B cell (primary cell): ENCODE measurements at regions not wholly inside any gene's neighbourhood (a gene's known extent, or its start where the extent isn't known, plus 50 kb on each side); places are given as distances from the start of the nearest gene placed in this dataset.

ENCODE experiments used
- ATAC-seq: fragments of 200-7000 bp; cut with Tn5 transposase; one replicate; pipeline ENCODE4 v1.10.0; 2021; ENCODE audit warnings: low read depth, mild to moderate bottlenecking, moderate number of reproducible peaks, moderate library complexity
- CTCF ChIA-PET: fragments of 350-600 bp; sonication (Branson Sonifier 250); formaldehyde crosslinking; loops from one replicate; lab custom pipeline; 2021; ENCODE audit warnings: antibody characterized with exemption, inconsistent platforms; lab: Charles Lee
- POLR2A ChIA-PET: fragments of 350-600 bp; sonication (Branson Sonifier 250); formaldehyde crosslinking; loops from one replicate; lab custom pipeline; 2021; ENCODE audit warnings: antibody characterized with exemption; lab: Charles Lee
- DNase-seq: peaks from one replicate; pipeline ENCODE4 v3.0.0; 2013
- H2AFZ ChIP-seq: 2 replicates; pipeline ENCODE4 v1.6.1; 2012; ENCODE audit warnings: mild to moderate bottlenecking, low read depth, low read length; ENCODE audit not compliant: insufficient read depth, poor library complexity, severe bottlenecking
- H3K27ac ChIP-seq, 2 donors: 1 replicate in 1 of 2; 2 replicates in 1 of 2; pipeline ENCODE4 v1.5.1; 2012 to 2013; ENCODE audit warnings: low read length in 2 of 2, mild to moderate bottlenecking in 2 of 2, moderate library complexity in 1 of 2
- H3K27me3 ChIP-seq, 4 experiments: fragments of 200-600 bp in 1 of 4; sonication (generic) in 1 of 4; replicated peaks in 1 of 4; 1 replicate in 2 of 4; 2 replicates in 2 of 4; pipeline versions ENCODE4 v1.6.1 to v1.7.0; 2013 to 2016; ENCODE audit warnings: low read length in 3 of 4, mild to moderate bottlenecking in 2 of 4, mixed read lengths in 1 of 4, moderate library complexity in 1 of 4; ENCODE audit not compliant: insufficient read depth in 4 of 4, control insufficient read depth in 3 of 4; ENCODE audit errors: control extremely low read depth in 1 of 4
- H3K36me3 ChIP-seq, 2 experiments: replicated peaks in 1 of 2; 1 replicate in 1 of 2; 2 replicates in 1 of 2; pipeline versions ENCODE4 v1.6.1 to v1.7.1; 2013; ENCODE audit warnings: low read length in 1 of 2; ENCODE audit not compliant: insufficient read depth in 2 of 2, control insufficient read depth in 1 of 2; ENCODE audit errors: control extremely low read depth in 1 of 2, extremely low read depth in 1 of 2
- H3K4me1 ChIP-seq, 2 donors: fragments of 200-600 bp in 1 of 2; sonication (generic) in 1 of 2; 1 replicate in 1 of 2; 2 replicates in 1 of 2; pipeline versions ENCODE4 v1.5.1 to v1.6.1; 2013 to 2017; ENCODE audit warnings: low read length in 2 of 2; ENCODE audit not compliant: control insufficient read depth in 2 of 2, insufficient read depth in 2 of 2
- H3K4me2 ChIP-seq: replicated peaks from 2 replicates; pipeline ENCODE3; 2012; ENCODE audit warnings: mild to moderate bottlenecking, low read depth, low read length; ENCODE audit not compliant: poor library complexity, severe bottlenecking
- H3K4me3 ChIP-seq, 5 experiments: fragments of 200-600 bp in 1 of 5; sonication (generic) in 1 of 5; 1 replicate in 3 of 5; 2 replicates in 2 of 5; pipeline versions ENCODE4 v1.5.1 to v1.7.0; 2011 to 2016; ENCODE audit warnings: low read length in 4 of 5, mild to moderate bottlenecking in 4 of 5, low read depth in 2 of 5, control low read depth in 1 of 5, moderate library complexity in 1 of 5; ENCODE audit not compliant: insufficient read depth in 1 of 5; ENCODE audit errors: control extremely low read depth in 1 of 5, extremely low read depth in 1 of 5
- H3K79me2 ChIP-seq: fragments of 200-600 bp; sonication (generic); one replicate; pipeline ENCODE4 v1.6.0; 2016; ENCODE audit warnings: low read length; ENCODE audit not compliant: control insufficient read depth, insufficient read depth
- H3K9ac ChIP-seq: fragments of 200-600 bp; sonication (generic); 2 replicates; pipeline ENCODE4 v1.6.1; 2017; ENCODE audit warnings: mild to moderate bottlenecking, low read length, moderate library complexity
- H3K9me3 ChIP-seq, 3 donors: one replicate each; pipeline versions ENCODE4 v1.6.1 to v1.7.1; 2013; ENCODE audit warnings: low read length in 2 of 3; ENCODE audit not compliant: control insufficient read depth in 2 of 3, insufficient read depth in 1 of 3; ENCODE audit errors: control extremely low read depth in 1 of 3
- H4K20me1 ChIP-seq: 2 replicates; pipeline ENCODE4 v1.6.0; 2012; ENCODE audit warnings: mild to moderate bottlenecking, low read length; ENCODE audit not compliant: insufficient read depth, control insufficient read depth, poor library complexity, severe bottlenecking
- H3K27ac Mint-ChIP-seq: one replicate; pipeline ENCODE4 v1.8.0; 2021; ENCODE audit warnings: mixed read lengths
- H3K27me3 Mint-ChIP-seq: one replicate; pipeline ENCODE4 v1.8.0; 2021; ENCODE audit warnings: mixed read lengths
- H3K4me1 Mint-ChIP-seq: one replicate; pipeline ENCODE4 v1.8.0; 2021; ENCODE audit warnings: mixed read lengths
- H3K4me3 Mint-ChIP-seq: one replicate; pipeline ENCODE4 v1.8.0; 2021; ENCODE audit warnings: mixed read lengths
- H3K9me3 Mint-ChIP-seq: one replicate; pipeline ENCODE4 v1.8.0; 2022; ENCODE audit warnings: mixed read lengths; ENCODE audit not compliant: insufficient read depth
- CTCF ChIP-seq: fragments of 200-600 bp; IDR thresholded peaks from one replicate; pipeline ENCODE4 v1.8.0; 2022; ENCODE audit warnings: antibody characterized with exemption, mild to moderate bottlenecking
- EZH2 ChIP-seq: IDR thresholded peaks from 2 replicates; pipeline ENCODE4 v1.6.1; 2012; ENCODE audit warnings: borderline replicate concordance, low read depth, mild to moderate bottlenecking, moderate library complexity, low read length; ENCODE audit not compliant: insufficient read depth, poor library complexity, severe bottlenecking
- WGBS: methylation state at CpG from one replicate; pipeline ENCODE4 v1.1.5; 2013; ENCODE audit warnings: missing lambda C conversion rate; ENCODE audit not compliant: insufficient coverage; 5-methylcytosine and 5-hydroxymethylcytosine counted together
- intact Hi-C: fragments of 100-400 bp; cut with micrococcal nuclease; formaldehyde crosslinking; loops from one replicate; pipeline ENCODE4 v1.10.0; 2022

GRCh38 chr4:17030543-17030942 lies 132.1 kb upstream of the LDB2 start:
- Mint-ChIP-seq H3K4me1 (no peaks in the 10 kb centered on the region), H3K9me3 (peaks cover 3% of the 10 kb centered on the region), H3K27ac (no peak overlapping the region), H3K27me3 (no peaks in the 10 kb centered on the region), H3K4me3 (no peak overlapping the region)
- intact Hi-C loops = no loop called here
- H3K4me2 ChIP-seq = no peak overlapping the region
- no peaks in the 10 kb centered on the region for H4K20me1 ChIP-seq
- TF ChIP-seq EZH2 (no peak), CTCF (no peak)
- H3K4me3 ChIP-seq = no peak overlapping the region
- CTCF ChIA-PET = no interaction called here
- POLR2A ChIA-PET = no interaction called here
- no peaks in the 10 kb centered on the region for H3K36me3 ChIP-seq
- no peak overlapping the region for H3K27ac ChIP-seq
- no peaks in the 10 kb centered on the region for H3K27me3 ChIP-seq
- no peak overlapping the region for H2AFZ ChIP-seq
- DNase-seq = no peak
- peaks cover 0 to 4% (median 0%) of the 10 kb centered on the region in 3 donors for H3K9me3 ChIP-seq
- no peaks in the 10 kb centered on the region for H3K4me1 ChIP-seq
- H3K79me2 ChIP-seq = no peaks in the 10 kb centered on the region
- 86% methylated on average over 1 of the region's 1 CpG for WGBS
- no peak overlapping the region for H3K9ac ChIP-seq
- ATAC-seq = no peak

GRCh38 chr4:17029964-17030363 lies 131.5 kb upstream of the LDB2 start:
- no peak for TF ChIP-seq CTCF
- no peak for TF ChIP-seq EZH2
- CTCF ChIA-PET = no interaction called here
- POLR2A ChIA-PET = no interaction called here
- H3K9ac ChIP-seq = no peak overlapping the region
- H2AFZ ChIP-seq = no peak overlapping the region
- H3K36me3 ChIP-seq = no peaks in the 10 kb centered on the region
- no peaks in the 10 kb centered on the region for H3K79me2 ChIP-seq
- peaks cover 0 to 4% (median 0%) of the 10 kb centered on the region in 3 donors for H3K9me3 ChIP-seq
- Mint-ChIP-seq H3K27me3 (no peaks in the 10 kb centered on the region), H3K4me3 (no peak overlapping the region), H3K9me3 (peaks cover 3% of the 10 kb centered on the region), H3K4me1 (no peaks in the 10 kb centered on the region), H3K27ac (no peak overlapping the region)
- H3K27ac ChIP-seq = no peak overlapping the region
- no peaks in the 10 kb centered on the region for H4K20me1 ChIP-seq
- intact Hi-C loops = no loop called here
- H3K27me3 ChIP-seq = no peaks in the 10 kb centered on the region
- DNase-seq (no peak), ATAC-seq (no peak)
- no peak overlapping the region for H3K4me2 ChIP-seq
- H3K4me1 ChIP-seq = no peaks in the 10 kb centered on the region
- H3K4me3 ChIP-seq = no peak overlapping the region
- 82% methylated on average over 2 of the region's 2 CpGs for WGBS
